Muscle layer of duodenum (tissue), 2 donors: ENCODE measurements at regions not wholly inside any gene's neighbourhood (a gene's known extent, or its start where the extent isn't known, plus 50 kb on each side); places are given as distances from the start of the nearest gene placed in this dataset.

Experiments
- H3K27ac ChIP-seq: one replicate; pipeline ENCODE4 v1.7.0; 2013; ENCODE audit warnings: mild to moderate bottlenecking, low read length
- H3K27me3 ChIP-seq: one replicate; pipeline ENCODE4 v1.7.0; 2013; ENCODE audit warnings: low read depth, mild to moderate bottlenecking, control low read depth, low read length
- H3K36me3 ChIP-seq, 2 donors: one replicate each; pipeline ENCODE4 v1.7.0; 2013; ENCODE audit warnings: low read length in 2 of 2, control low read depth in 1 of 2, mild to moderate bottlenecking in 1 of 2; ENCODE audit not compliant: insufficient read depth in 2 of 2, control insufficient read depth in 1 of 2
- H3K4me1 ChIP-seq, 2 donors: one replicate each; pipeline ENCODE4 v1.7.0; 2013; ENCODE audit warnings: low read length in 2 of 2, mild to moderate bottlenecking in 2 of 2, control low read depth in 1 of 2, moderate library complexity in 1 of 2; ENCODE audit not compliant: insufficient read depth in 2 of 2, control insufficient read depth in 1 of 2
- H3K4me3 ChIP-seq, 2 donors: one replicate each; pipeline ENCODE4 v1.7.0; 2013; ENCODE audit warnings: low read length in 2 of 2, low read depth in 1 of 2, mild to moderate bottlenecking in 1 of 2
- H3K9me3 ChIP-seq, 2 donors: one replicate each; pipeline ENCODE4 v1.7.0; 2013; ENCODE audit warnings: low read length in 2 of 2, control low read depth in 1 of 2, mild to moderate bottlenecking in 1 of 2; ENCODE audit not compliant: control insufficient read depth in 1 of 2
- donor health status: healthy.

DNA sequence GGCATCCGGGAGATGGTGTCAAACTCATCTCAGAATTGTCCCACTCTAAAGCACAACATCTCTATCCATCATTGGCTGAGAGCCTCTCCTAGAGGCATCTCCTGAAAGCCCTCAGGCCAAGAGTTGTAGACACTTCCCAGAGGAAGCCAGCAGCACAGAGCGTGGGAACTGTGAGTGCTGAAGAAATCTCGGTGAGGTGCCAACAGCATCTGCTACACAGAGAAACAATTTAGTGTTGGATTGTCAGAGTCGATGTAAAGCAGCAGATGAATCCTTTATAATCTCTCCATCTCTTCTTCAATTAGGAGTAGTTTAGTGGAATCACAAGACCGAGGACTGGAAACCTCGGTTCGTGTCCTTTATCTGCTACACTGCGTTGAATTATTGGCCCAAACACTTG, 172.2 kb downstream of the C7orf25 start:
- no peak overlapping the region for H3K27ac ChIP-seq

GRCh38 chr7:42736931-42737330, 174.9 kb downstream of the C7orf25 start:
- no peaks in the 10 kb centered on the region for H3K27me3 ChIP-seq
- H3K4me1 ChIP-seq: no peaks in the 10 kb centered on the region
- no peak overlapping the region for H3K4me3 ChIP-seq
- H3K9me3 ChIP-seq: no peaks in the 10 kb centered on the region
- H3K36me3 ChIP-seq: no peaks in the 10 kb centered on the region
- no peak overlapping the region for H3K27ac ChIP-seq

More for the DNA sequence above, 172.2 kb downstream of the C7orf25 start:
- Histone ChIP-seq H3K27me3 (no peaks in the 10 kb centered on the region), H3K9me3 (no peaks in the 10 kb centered on the region), H3K4me3 (no peak overlapping the region), H3K36me3 (no peaks in the 10 kb centered on the region), H3K4me1 (no peaks in the 10 kb centered on the region)

DNA sequence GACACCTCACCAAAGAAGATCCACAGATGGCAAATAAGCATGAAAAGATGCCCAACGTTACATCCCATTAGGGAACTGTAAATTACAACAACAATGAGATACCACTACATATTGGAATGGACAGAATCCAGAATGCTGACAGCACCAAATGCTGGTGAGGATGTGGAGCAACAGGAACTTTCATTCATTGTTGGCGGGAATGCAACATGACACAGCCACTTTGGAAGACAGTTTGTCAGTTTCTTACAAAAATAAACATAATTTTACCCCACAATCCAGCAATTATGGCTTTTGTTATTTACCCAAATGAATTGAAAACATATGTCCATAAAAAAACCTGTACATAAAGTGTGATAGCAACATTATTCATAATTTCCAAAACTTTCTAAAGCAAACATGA, 176.8 kb downstream of the C7orf25 start:
- Histone ChIP-seq H3K4me3 (no peak overlapping the region), H3K9me3 (no peaks in the 10 kb centered on the region), H3K36me3 (no peaks in the 10 kb centered on the region), H3K27me3 (no peaks in the 10 kb centered on the region), H3K27ac (no peak overlapping the region), H3K4me1 (no peaks in the 10 kb centered on the region)

GRCh38 chr7:42734568-42734967, 177.3 kb downstream of the C7orf25 start:
- Histone ChIP-seq H3K4me3 (no peak overlapping the region), H3K27ac (no peak overlapping the region), H3K36me3 (no peaks in the 10 kb centered on the region), H3K9me3 (no peaks in the 10 kb centered on the region), H3K27me3 (no peaks in the 10 kb centered on the region), H3K4me1 (no peaks in the 10 kb centered on the region)

- Histone ChIP-seq H3K27ac (no peak overlapping the region), H3K9me3 (no peaks in the 10 kb centered on the region), H3K4me3 (no peak overlapping the region), H3K4me1 (no peaks in the 10 kb centered on the region), H3K27me3 (no peaks in the 10 kb centered on the region), H3K36me3 (no peaks in the 10 kb centered on the region)
Observed at GRCh38 chr7:42733040-42733439, 178.8 kb downstream of the C7orf25 start.

DNA sequence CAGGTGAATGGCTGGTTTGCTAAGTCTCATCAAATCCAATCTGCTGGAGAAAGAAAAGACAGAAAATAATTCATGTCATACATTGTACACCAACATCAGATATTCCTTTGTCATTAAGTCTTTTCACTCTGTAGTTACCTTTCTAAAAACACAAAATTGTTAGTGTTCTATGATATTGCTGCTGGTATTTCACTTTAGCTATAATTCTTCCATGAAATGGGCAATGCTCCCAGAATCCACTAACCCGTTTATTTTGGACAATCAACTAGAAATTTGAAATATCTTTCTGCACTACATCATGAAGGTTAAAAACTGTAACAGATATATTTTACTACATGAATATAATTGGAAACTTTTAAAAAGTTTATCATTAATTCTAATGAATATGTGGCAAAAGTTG, 181.3 kb downstream of the C7orf25 start:
- no peaks in the 10 kb centered on the region for H3K27me3 ChIP-seq

GRCh38 chr7:42729053-42729765, 182.7 kb downstream of the C7orf25 start:
- H3K9me3 ChIP-seq: no peaks in the 10 kb centered on the region
- no peaks in the 10 kb centered on the region for H3K36me3 ChIP-seq
- no peak overlapping the region for H3K4me3 ChIP-seq
- no peaks in the 10 kb centered on the region for H3K27me3 ChIP-seq
- no peaks in the 10 kb centered on the region for H3K4me1 ChIP-seq
- H3K27ac ChIP-seq: no peak overlapping the region

More for the DNA sequence above, 181.3 kb downstream of the C7orf25 start:
- H3K9me3 ChIP-seq: no peaks in the 10 kb centered on the region
- no peak overlapping the region for H3K4me3 ChIP-seq
- H3K27ac ChIP-seq: no peak overlapping the region
- H3K4me1 ChIP-seq: no peaks in the 10 kb centered on the region
- H3K36me3 ChIP-seq: no peaks in the 10 kb centered on the region

DNA sequence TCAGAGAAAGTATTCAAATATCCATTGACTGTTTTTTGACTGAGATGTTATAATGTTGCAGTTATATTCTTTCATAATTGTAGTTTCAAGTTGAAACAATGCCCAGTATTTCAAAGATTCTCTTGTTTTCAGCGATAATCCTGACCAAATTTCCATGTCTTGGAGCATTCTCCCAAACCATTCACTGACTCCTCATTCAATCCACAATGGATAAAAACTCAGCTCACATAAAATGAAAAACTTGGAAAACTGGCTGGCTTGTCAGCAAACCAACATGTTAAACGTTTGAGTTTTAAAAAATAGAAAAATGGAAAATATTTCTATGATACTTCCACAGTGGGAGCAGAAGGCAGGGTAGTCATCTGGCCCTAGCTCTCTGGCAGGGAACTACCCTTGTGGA, 184.4 kb downstream of the C7orf25 start:
- Histone ChIP-seq H3K4me3 (no peak overlapping the region), H3K27me3 (no peaks in the 10 kb centered on the region), H3K4me1 (no peaks in the 10 kb centered on the region), H3K9me3 (no peaks in the 10 kb centered on the region), H3K36me3 (no peaks in the 10 kb centered on the region), H3K27ac (no peak overlapping the region)

DNA sequence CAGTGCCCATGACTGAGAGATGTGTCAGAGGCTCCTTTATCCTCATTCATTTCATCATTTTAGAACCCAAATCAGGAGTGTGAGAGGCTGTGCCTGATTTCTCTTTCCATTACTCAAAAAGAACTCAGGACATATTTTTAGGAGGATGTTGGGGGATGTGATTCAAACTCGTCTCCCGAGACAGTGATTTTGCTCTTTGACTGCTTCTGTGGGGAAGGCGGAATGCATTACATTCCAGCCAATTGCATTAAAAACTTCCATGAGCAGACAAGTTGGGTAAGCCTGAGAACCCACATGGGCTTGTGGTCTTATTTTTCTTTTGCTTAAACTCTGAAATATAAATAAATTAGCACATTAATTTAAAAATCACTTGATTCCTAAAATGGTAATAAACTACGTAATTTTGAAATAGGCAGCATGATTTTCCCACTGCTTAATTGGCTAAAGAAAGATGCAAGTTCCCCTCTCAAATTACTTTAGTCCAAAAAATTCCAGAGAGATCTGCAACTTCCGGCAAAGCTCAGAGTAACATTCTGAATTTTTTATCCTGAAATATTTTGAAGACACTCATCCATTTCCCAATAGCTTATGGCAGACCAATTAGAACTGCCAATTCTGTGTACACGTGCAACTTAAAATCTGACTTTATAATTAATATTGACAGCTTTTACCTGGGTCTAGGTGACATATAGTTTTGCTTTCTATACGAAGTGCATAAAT, 185.6 kb downstream of the C7orf25 start:
- Histone ChIP-seq H3K4me1 (no peaks in the 10 kb centered on the region), H3K9me3 (no peaks in the 10 kb centered on the region), H3K27me3 (no peaks in the 10 kb centered on the region), H3K27ac (no peak overlapping the region), H3K36me3 (no peaks in the 10 kb centered on the region), H3K4me3 (no peak overlapping the region)

- no peaks in the 10 kb centered on the region for H3K9me3 ChIP-seq
- H3K4me1 ChIP-seq: peaks cover 0 to 7% of the 10 kb centered on the region in 2 donors
- no peak overlapping the region for H3K27ac ChIP-seq
- no peaks in the 10 kb centered on the region for H3K36me3 ChIP-seq
- no peak overlapping the region for H3K4me3 ChIP-seq
- H3K27me3 ChIP-seq: no peaks in the 10 kb centered on the region
Observed at GRCh38 chr7:42722716-42723115, 189.2 kb downstream of the C7orf25 start.

DNA sequence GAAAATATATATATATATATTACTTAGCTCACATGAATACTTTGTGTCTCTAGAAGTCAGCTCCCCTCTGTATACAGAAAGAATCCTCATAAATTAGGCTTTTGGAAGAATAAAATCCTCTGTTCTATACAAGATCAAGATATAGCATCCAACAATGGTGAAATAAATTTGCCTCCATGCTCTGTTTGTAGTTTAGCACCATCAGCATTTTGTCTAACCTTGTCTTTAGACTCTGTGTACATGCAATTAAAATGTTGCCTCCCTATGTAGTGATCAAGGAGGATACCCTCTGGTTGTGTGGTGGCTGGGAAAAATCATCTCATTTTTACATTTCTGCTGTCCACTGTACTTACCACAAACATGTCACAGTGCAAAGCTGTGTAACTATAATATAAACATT, 189.7 kb downstream of the C7orf25 start:
- Histone ChIP-seq H3K27ac (no peak overlapping the region), H3K36me3 (no peaks in the 10 kb centered on the region), H3K27me3 (no peaks in the 10 kb centered on the region), H3K4me3 (no peak overlapping the region), H3K4me1 (peaks cover 0 to 7% of the 10 kb centered on the region in 2 donors), H3K9me3 (no peaks in the 10 kb centered on the region)
